ENCODE measurements at regions not wholly inside any gene's neighbourhood (a gene's known extent, or its start where the extent isn't known, plus 50 kb on each side); places are given as distances from the start of the nearest gene placed in this dataset.
"Not testable (repeated sequence)": the region's sequence is repeated elsewhere in the genome, so short reads cannot be mapped to it uniquely, and the experiment has no call there.

- TF ChIP-seq CTCF (IDR thresholded peaks at IDR 0.05; ENCODE audit: low read length, missing control alignments): no peak
- H3K4me3 ChIP-seq (replicated peaks; ENCODE audit: low read depth, low read length): no peak overlapping the region
- DNase-seq (ENCODE audit: low read depth): no peak
Measured at GRCh38 chrX:98141466-98141865, 1257.8 kb downstream of the RPA4 start.

- TF ChIP-seq CTCF (IDR thresholded peaks at IDR 0.05; ENCODE audit: low read length, missing control alignments): no peak
- no peak overlapping the region for H3K4me3 ChIP-seq (replicated peaks; ENCODE audit: low read depth, low read length)
- no peak for DNase-seq (ENCODE audit: low read depth)
Measured at GRCh38 chrX:98191003-98191402, 1307.3 kb downstream of the RPA4 start.

- DNase-seq (ENCODE audit: low read depth): no peak
- TF ChIP-seq CTCF (IDR thresholded peaks at IDR 0.05; ENCODE audit: low read length, missing control alignments): no peak
Measured at GRCh38 chrX:98194036-98194435, 1310.3 kb downstream of the RPA4 start.

GRCh38 chrX:98203800-98204199, 1320.1 kb downstream of the RPA4 start:
- no peak for DNase-seq (ENCODE audit: low read depth)
- no peak for TF ChIP-seq CTCF (IDR thresholded peaks at IDR 0.05; ENCODE audit: low read length, missing control alignments)
- H3K4me3 ChIP-seq (replicated peaks; ENCODE audit: low read depth, low read length): no peak overlapping the region

More at GRCh38 chrX:98194036-98194435, 1310.3 kb downstream of the RPA4 start:
- no peak overlapping the region for H3K4me3 ChIP-seq (replicated peaks; ENCODE audit: low read depth, low read length)

GRCh38 chrX:98207947-98208346, 1324.2 kb downstream of the RPA4 start:
- no peak overlapping the region for H3K4me3 ChIP-seq (replicated peaks; ENCODE audit: low read depth, low read length)
- no peak for DNase-seq (ENCODE audit: low read depth)
- TF ChIP-seq CTCF (IDR thresholded peaks at IDR 0.05; ENCODE audit: low read length, missing control alignments): no peak

GRCh38 chrX:98231003-98231402, 1347.3 kb downstream of the RPA4 start:
- no peak for TF ChIP-seq CTCF (IDR thresholded peaks at IDR 0.05; ENCODE audit: low read length, missing control alignments)
- no peak overlapping the region for H3K4me3 ChIP-seq (replicated peaks; ENCODE audit: low read depth, low read length)
- DNase-seq (ENCODE audit: low read depth): no peak

- not testable (repeated sequence) for DNase-seq (ENCODE audit: low read depth); H3K4me3 ChIP-seq (replicated peaks; ENCODE audit: low read depth, low read length)
Measured at GRCh38 chrX:98240061-98240460, 1356.4 kb downstream of the RPA4 start.

GRCh38 chrX:98263135-98263534, 1379.4 kb downstream of the RPA4 start:
- DNase-seq (ENCODE audit: low read depth): no peak
- no peak overlapping the region for H3K4me3 ChIP-seq (replicated peaks; ENCODE audit: low read depth, low read length)
- no peak for TF ChIP-seq CTCF (IDR thresholded peaks at IDR 0.05; ENCODE audit: low read length, missing control alignments)

All from fibroblast of pulmonary artery (primary cell).